Stimulated activated CD4-positive, alpha-beta T cell treated with anti-CD3 and anti-CD28 coated beads, TNF-alpha, amount 100 ng/mL, for 24 hours (primary cell): ENCODE measurements at regions not wholly inside any gene's neighbourhood (a gene's known extent, or its start where the extent isn't known, plus 50 kb on each side); places are given as distances from the start of the nearest gene placed in this dataset.

Experiments used
- DNase-seq, 3 experiments: peaks; one replicate each; pipeline ENCODE4 v3.0.0-alpha.2; 2020; ENCODE audit warnings: low read depth in 3 of 3

DNA sequence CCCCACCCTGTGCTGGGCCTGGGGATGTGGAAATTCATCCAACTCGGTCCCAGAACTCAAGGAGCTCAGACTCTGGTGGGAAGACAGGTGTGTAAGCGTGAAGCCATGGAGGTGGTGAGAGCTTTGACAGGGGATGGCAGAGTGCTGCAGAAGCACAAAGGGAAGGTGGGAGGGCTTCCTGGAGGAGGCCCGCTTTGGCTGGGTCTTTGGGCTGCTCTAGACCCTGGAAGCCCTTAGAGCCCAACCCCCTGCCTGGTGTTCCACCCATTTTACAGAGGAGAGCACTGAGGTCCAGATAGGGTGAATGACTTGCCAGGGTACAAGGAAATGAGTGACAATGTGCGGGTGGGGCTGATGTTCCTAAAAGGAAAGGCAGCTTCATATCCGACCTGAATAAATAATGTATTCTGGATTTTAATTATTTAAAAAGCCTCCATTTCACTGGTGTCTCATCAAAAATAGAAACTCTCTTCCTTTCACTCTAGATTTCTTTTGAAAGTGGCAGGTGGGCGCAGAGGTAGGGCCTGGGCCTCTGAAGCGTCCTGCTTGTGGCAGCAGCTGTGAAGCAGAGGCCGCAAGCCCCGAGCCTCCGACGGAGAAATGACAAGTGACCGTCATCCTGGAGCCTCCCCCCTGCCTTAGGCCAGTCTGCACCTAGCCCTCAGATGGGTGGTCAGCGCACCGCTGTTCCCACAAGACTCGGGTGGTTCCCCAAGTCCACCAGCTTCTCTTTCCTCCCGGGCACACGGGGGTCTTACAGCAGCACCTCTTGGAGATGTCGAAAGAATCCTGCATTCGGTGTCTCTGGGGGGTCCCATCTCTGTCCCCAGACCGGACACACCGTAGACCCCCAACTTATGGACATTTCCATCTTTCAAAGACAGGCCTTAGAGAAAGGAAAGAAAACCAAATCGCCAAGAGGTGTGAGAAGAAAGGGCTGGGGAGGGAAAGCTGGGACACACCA is 71.0 kb upstream of the TAF1B start:
- no peak for DNase-seq

- DNase-seq: no peak
Observed at GRCh38 chr2:9772999-9773902, 70.0 kb upstream of the TAF1B start.

DNA sequence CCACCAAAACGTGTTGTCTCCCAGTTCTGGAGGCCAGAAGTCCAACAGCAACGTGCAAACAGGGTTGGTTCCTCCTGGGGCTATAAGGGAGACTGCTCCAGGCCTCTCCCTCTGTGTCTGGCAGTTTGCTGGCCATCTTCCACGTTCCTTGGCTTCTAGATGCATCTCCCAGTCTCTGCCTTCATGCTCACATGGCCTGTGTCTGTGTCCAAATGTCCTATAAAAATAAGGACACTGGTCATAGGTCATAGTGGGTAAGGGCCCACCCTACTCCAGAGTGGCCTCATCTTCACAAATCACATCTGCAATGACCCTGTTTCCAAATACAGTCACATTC is 69.4 kb upstream of the TAF1B start:
- DNase-seq: no peak

DNA sequence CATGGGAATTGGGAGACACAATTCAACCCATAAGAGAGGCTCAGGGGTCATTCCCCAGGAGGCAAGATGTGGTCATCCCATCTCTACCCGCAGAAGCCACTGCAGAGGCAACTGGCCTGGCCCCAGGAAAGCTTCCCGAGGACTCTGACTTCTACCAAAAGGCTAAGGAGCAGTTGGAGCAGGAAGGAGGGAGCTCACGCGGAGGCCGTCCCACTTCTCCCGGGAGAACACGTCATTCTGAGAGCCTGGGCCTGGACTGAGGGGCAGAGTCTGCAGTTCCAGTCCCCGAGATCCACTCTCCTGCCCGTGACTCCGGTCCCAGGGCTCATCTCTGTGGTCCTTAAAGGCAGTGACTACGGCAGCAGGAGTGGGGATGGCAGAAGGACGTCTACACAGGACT is 69.0 kb upstream of the TAF1B start:
- DNase-seq: no peak

- DNase-seq: no peak
Observed at GRCh38 chr2:9775351-9775750, 67.9 kb upstream of the TAF1B start.

DNA sequence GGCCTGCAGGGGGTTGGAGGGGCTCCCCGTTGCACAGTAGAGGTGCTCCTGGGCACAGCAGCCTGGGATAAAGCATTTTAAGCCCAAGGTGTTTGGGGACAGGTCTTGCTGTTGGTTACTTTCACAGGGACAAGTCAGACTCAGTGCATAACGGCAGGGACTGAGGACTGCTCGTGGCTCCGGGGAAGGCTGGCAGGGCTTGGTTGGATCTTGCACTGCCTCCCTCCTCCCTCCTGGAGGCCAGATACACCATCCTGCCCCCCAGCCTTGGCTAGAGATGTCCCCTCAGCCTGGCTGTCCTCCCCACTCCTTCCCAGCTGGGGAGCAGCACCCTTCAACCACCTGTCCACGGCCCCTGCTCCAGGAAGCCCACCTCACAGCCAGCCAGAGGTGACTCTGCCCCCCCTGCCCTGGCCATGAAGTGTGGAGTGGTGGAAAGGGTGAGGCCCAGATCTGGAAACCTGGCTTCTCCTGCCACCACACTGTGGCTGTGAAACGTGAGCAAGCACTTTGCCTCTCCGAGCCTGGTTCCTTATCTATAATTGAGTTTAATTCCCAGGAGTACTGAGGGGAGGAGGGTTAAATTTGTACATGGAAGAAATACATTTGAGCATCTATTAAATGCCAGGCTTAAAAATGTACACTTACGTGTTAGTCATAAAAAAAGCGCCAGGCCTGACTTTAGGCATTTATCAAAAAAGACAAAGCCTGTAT is 67.1 kb upstream of the TAF1B start:
- no peak for DNase-seq

DNA sequence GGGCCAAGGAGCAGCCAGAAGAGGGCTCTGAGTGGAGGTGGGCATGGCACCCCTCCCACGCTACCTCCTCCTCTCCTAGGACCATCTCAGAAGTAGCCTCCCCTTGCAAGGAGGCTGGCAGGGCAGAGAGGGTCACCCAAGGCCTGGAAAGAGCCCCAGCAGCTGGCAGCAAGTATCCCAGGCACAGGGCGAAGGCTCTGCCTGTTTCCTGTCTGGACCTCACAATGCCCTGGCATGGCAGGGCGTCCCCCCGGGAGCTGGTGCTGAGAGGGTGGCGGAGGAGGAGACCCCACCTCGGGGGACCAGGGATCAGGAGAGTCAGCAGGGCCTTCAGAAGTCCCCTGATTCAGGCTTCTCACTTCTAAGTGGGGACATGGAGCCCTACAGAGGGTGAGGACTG is 66.2 kb upstream of the TAF1B start:
- DNase-seq: no peak

- DNase-seq: no peak
Observed at GRCh38 chr2:9778012-9778411, 65.3 kb upstream of the TAF1B start.

- no peak for DNase-seq
Observed at GRCh38 chr2:9778471-9779316, 64.6 kb upstream of the TAF1B start.

DNA sequence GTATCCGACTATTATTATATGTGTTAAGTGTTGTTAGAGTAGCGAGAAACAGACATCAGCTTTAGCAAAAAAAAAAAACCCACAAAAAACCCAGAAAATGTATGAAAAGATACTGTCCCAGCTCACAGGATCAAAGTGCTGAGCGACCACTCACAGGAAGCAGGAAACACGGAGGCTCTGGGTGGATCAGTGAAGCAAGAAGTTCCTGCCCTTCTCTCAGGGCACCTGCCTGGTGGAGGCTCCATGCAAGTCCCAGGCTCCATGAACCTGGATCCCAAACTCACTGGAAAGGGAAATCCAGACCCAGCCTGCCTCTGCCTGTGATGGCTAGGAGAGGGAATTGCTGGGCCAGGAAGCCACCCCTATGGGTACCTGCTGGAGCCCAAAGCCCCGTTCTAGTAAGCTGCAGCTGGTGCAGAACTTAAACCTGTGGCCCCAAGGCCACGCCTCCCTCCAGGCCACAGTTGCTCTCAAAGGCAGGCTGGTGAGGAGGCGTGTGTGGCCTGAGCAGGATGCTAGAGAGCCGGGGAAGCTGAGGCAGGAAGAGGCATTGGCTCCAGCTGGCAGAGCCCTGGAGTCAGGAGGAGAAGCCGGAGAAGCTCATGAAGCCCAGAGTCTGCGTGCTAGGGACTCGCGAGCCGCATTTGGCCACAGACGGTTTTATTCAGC is 63.5 kb upstream of the TAF1B start:
- DNase-seq: peak in 1 of 3 experiments; percentile 42

- DNase-seq: no peak
Observed at GRCh38 chr2:9780368-9781130, 62.7 kb upstream of the TAF1B start.

DNA sequence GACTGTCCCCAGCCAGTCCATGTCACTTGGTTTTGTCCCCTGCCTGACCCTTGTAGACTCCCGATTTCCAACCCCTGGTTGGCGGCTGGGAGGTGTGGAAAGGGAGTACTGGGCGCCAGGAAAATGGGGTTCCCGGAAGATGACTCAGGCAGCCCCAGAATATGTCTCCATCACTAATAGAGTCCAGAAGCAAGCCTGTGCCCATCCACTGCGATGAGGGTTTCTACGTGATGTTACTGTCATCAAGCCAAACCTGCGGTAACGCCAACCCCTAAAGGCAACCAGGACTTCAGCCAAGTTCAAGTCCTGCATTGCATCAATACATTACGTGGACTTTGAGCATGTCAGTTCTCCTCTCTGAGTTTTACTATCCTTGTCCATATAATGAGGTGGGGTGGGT is 62.0 kb upstream of the TAF1B start:
- DNase-seq: no peak

- DNase-seq: peak; percentile 46 to 78 (median 60)
Observed at GRCh38 chr2:9782197-9782719, 61.0 kb upstream of the TAF1B start.

DNA sequence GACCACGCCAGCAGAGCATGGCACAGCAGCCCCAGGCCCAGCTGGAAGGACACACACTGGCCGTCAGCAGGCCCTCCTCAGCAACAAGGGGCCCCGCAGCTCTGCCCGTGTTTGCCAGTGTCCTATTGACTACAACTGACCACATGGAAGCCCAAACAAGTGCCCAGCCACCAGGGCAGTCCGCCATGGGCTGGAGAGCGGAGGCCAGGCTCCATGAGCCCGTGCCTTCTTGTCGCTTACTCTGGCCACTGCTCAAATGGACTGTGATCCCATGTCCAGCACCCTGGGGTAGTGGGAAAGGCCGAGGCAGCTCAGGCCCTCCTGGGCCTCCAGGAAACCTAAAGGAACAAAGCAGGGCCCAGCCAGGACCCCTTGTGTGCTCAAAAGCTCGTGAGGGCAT is 53.9 kb upstream of the TAF1B start:
- DNase-seq: no peak

DNA sequence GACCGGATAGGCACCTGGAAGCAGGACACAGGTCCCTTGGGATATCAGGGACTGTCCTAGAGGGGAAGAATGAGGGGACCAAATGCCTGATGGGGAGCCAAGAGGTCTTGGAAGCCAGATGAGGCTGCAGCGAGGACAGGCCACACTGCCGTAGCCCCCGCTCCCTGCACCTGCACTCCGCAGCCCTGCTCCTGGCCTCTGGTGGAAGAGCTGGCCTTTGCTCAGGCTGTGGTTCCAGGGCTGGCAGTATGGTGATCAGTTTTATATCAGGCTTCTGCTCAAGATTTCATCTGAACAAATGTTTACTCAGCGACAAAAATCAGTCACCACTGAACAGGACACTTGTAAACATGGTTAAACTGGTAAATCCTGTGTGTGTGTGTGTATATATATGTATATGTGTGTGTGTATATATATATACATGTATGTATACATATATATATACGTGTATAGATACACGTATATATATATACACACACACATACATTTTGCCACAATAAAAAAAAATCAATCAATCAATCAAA is 52.5 kb upstream of the TAF1B start:
- DNase-seq: no peak

- no peak for DNase-seq
Observed at GRCh38 chr2:9791711-9792110, 51.6 kb upstream of the TAF1B start.

DNA sequence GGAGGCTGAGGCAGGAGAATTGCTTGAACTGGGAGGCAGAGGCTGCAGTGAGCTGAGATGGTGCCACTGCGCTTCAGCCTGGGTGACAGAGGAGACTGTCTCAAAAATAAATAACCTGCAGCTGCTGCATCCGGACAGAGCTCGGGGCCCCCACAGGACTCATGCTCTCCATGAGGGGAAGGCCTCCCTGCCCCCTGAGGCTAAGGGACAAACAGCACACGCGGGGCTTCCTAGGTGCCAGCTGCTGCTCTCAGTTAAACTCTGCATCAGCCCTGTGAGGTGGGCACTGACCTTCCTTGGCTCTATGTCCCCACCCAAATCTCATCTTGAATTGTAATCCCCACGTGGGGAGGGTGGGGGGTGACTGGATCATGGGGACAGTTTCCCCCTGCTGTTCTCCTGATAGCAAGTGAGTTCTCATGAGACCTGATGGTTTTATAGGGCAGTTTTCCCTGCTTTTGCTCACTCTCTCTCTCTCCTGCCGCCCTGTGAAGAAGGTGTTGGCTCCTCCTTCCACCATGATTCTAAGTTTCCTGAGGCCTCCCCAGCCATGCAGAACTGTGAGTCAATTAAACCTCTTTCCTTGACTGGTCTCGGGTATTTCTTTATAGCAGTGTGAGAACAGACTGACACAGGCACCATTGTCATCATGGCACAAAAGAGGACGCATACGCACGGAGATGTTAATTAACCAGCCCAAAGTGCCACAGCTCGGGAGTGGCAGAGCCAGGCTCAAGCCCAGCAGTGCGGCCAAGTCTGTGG is 49.9 kb upstream of the TAF1B start:
- DNase-seq: no peak
